Activated naive CD8-positive, alpha-beta T cell (primary cell): ENCODE measurements at regions not wholly inside any gene's neighbourhood (a gene's known extent, or its start where the extent isn't known, plus 50 kb on each side); places are given as distances from the start of the nearest gene placed in this dataset.
"Not testable (repeated sequence)": the region's sequence is repeated elsewhere in the genome, so short reads cannot be mapped to it uniquely, and the experiment has no call there.

ENCODE experiments used
- H3K27ac Mint-ChIP-seq: one replicate; pipeline ENCODE4 v1.8.0; 2021; ENCODE audit warnings: mixed read lengths
- H3K27me3 Mint-ChIP-seq: one replicate; pipeline ENCODE4 v1.8.0; 2021; ENCODE audit warnings: mixed read lengths
- H3K36me3 Mint-ChIP-seq: one replicate; pipeline ENCODE4 v1.8.0; 2021; ENCODE audit warnings: mixed read lengths
- H3K4me1 Mint-ChIP-seq: one replicate; pipeline ENCODE4 v1.8.0; 2021; ENCODE audit warnings: low read depth, mixed read lengths
- H3K4me3 Mint-ChIP-seq: one replicate; pipeline ENCODE4 v1.8.0; 2021; ENCODE audit warnings: mild to moderate bottlenecking, mixed read lengths
- H3K9me3 Mint-ChIP-seq: one replicate; pipeline ENCODE4 v1.8.0; 2021; ENCODE audit warnings: low read depth, mixed read lengths

GRCh38 chr10:65358565-65358964 lies 1567.3 kb upstream of the LRRTM3 start:
- Mint-ChIP-seq H3K36me3 (no peaks in the 10 kb centered on the region), H3K4me3 (no peak overlapping the region), H3K27me3 (no peaks in the 10 kb centered on the region), H3K27ac (no peak overlapping the region), H3K4me1 (no peaks in the 10 kb centered on the region), H3K9me3 (peaks cover 9% of the 10 kb centered on the region)

GRCh38 chr10:65360497-65360896 lies 1565.3 kb upstream of the LRRTM3 start:
- Mint-ChIP-seq H3K4me1 (no peaks in the 10 kb centered on the region), H3K4me3 (no peak overlapping the region), H3K27ac (no peak overlapping the region), H3K9me3 (peaks cover 13% of the 10 kb centered on the region), H3K27me3 (no peaks in the 10 kb centered on the region), H3K36me3 (no peaks in the 10 kb centered on the region)

DNA sequence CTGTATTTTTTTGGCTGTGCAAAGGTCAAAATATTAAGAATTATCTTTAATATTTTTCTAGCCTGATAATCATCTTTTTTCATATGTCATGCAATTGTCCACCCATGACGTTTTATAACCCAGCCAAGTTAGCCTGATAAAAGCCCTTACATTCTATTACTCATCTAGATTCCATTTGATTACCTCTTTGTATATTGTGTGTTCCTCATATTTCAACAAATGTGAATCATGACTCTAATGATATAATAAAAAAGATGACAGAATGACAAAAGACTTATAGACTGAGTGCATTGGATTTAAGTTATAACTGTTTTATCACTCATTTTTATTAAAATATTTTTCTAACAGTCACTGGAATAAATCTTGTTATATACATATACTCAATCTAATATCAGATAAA lies 1560.0 kb upstream of the LRRTM3 start:
- Mint-ChIP-seq H3K27me3 (no peaks in the 10 kb centered on the region), H3K4me3 (no peak overlapping the region), H3K4me1 (no peaks in the 10 kb centered on the region), H3K9me3 (peaks cover 7% of the 10 kb centered on the region), H3K27ac (no peak overlapping the region), H3K36me3 (no peaks in the 10 kb centered on the region)

- no peaks in the 10 kb centered on the region for H3K36me3 Mint-ChIP-seq
- no peak overlapping the region for H3K4me3 Mint-ChIP-seq
- H3K27me3 Mint-ChIP-seq, result no peaks in the 10 kb centered on the region
- no peaks in the 10 kb centered on the region for H3K4me1 Mint-ChIP-seq
- H3K27ac Mint-ChIP-seq, result no peak overlapping the region
- peaks cover 7% of the 10 kb centered on the region for H3K9me3 Mint-ChIP-seq
Observed at GRCh38 chr10:65367706-65368105, 1558.1 kb upstream of the LRRTM3 start.

DNA sequence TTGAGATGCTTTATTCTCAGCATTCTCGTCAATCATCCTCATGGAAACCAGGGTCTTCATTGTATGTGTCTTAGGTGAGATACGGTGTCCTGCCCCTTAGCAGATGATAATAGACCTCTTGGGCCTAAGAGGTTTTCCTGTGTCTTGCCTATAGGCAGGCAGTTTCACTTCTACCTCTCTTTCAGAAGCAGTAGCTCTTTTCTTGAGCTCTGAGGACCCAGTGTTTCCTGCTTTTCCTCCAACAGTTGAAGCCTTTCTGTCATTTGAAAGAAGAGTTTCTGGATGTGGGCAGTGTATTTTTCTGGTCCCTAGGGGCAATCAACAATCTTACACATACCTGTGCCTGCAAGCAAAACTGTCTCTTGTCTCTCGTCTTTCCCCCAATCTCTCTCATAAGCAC lies 1550.3 kb upstream of the LRRTM3 start:
- peaks cover 14% of the 10 kb centered on the region for H3K9me3 Mint-ChIP-seq
- H3K4me1 Mint-ChIP-seq, result no peaks in the 10 kb centered on the region
- H3K4me3 Mint-ChIP-seq, result no peak overlapping the region
- H3K27ac Mint-ChIP-seq, result no peak overlapping the region
- no peaks in the 10 kb centered on the region for H3K36me3 Mint-ChIP-seq
- no peaks in the 10 kb centered on the region for H3K27me3 Mint-ChIP-seq

DNA sequence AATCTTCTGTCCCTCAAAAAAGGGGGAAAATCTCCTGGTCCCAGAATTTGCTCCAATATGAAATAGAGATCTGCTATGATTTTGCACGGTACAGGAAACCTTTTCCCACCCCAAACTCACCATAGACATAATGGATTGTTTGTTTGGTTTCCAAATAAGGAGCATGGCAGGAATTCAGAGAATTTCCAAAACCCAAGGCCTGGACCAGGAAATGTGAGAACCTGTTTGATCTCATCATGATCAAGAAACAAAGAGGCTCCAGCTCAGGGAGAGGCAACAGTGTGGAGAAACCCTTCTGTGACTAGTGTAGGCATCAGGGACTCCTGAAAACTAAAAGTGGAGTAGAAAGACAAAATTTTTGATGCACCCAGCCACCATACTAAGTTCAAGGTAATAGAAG lies 1548.1 kb upstream of the LRRTM3 start:
- Mint-ChIP-seq H3K9me3 (peaks cover 14% of the 10 kb centered on the region), H3K4me3 (no peak overlapping the region), H3K27ac (no peak overlapping the region), H3K27me3 (no peaks in the 10 kb centered on the region), H3K4me1 (no peaks in the 10 kb centered on the region), H3K36me3 (no peaks in the 10 kb centered on the region)

DNA sequence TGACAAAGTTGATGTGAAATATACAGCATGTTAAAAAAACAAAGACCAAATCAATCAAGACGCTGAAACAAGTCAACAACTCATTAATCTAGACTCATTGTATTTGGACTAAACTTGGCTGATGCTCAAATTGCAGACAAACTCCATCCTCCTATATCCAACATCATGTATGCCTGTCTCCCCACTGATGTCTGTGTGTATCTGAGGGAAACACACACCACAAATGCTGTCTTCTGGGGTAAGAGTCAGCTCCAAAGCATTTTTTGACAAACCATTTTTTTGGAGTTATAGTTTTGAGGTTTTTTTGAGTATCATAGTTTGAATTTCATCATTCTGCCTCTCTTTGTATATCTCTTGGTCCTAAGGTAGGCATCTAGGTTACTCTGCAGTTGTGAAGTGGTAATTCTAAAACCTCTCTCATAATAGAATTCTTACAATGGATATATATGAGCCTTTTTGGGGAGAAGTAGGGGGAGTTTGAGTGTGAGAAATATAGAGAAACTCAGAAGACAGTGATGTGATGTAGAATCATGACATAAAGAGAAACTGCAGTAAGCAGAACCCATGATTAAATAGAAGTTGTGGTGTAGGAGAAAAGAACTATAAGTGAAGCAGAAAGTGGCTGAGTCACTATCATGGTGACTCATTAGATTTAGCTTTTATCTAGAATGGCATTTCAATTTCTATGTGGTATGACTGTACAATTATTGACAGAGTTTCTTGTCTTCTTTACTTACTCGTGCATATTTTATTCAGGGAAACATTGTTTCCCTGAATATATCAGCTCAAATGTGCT lies 1531.1 kb upstream of the LRRTM3 start:
- H3K4me1 Mint-ChIP-seq, result no peaks in the 10 kb centered on the region
- H3K27me3 Mint-ChIP-seq, result no peaks in the 10 kb centered on the region
- H3K4me3 Mint-ChIP-seq, result no peak overlapping the region
- H3K36me3 Mint-ChIP-seq, result no peaks in the 10 kb centered on the region
- H3K9me3 Mint-ChIP-seq, result peaks cover 9% of the 10 kb centered on the region
- no peak overlapping the region for H3K27ac Mint-ChIP-seq

GRCh38 chr10:65395631-65396030 lies 1530.2 kb upstream of the LRRTM3 start:
- H3K36me3 Mint-ChIP-seq, result no peaks in the 10 kb centered on the region
- no peak overlapping the region for H3K4me3 Mint-ChIP-seq
- H3K27me3 Mint-ChIP-seq, result no peaks in the 10 kb centered on the region
- no peaks in the 10 kb centered on the region for H3K4me1 Mint-ChIP-seq
- H3K9me3 Mint-ChIP-seq, result peaks cover 9% of the 10 kb centered on the region
- H3K27ac Mint-ChIP-seq, result no peak overlapping the region

DNA sequence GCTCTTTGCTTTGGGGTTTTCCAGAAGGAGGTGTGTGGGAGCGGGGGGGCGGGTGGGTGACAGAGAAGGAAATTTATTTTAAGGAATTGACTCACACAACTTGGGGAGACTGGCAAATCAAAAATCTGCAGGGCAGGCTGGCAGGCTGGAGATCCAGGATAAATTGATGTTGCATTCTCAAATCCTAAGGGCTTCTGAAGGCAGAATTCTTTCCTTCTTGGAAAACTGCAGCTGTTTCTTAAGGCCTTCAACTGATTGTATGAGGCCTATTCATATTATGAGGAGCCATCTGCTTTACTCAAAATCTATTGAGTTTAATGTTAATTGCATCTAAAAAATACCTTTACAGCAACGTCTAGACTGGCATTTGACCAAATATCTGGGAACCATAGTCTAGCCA lies 1528.8 kb upstream of the LRRTM3 start:
- peaks cover 9% of the 10 kb centered on the region for H3K9me3 Mint-ChIP-seq
- no peak overlapping the region for H3K4me3 Mint-ChIP-seq
- H3K27ac Mint-ChIP-seq, result no peak overlapping the region
- no peaks in the 10 kb centered on the region for H3K36me3 Mint-ChIP-seq
- no peaks in the 10 kb centered on the region for H3K27me3 Mint-ChIP-seq
- no peaks in the 10 kb centered on the region for H3K4me1 Mint-ChIP-seq

- no peaks in the 10 kb centered on the region for H3K27me3 Mint-ChIP-seq
- H3K36me3 Mint-ChIP-seq, result no peaks in the 10 kb centered on the region
- H3K9me3 Mint-ChIP-seq, result peaks cover 6% of the 10 kb centered on the region
- no peaks in the 10 kb centered on the region for H3K4me1 Mint-ChIP-seq
- no peak overlapping the region for H3K27ac Mint-ChIP-seq
- H3K4me3 Mint-ChIP-seq, result no peak overlapping the region
Observed at GRCh38 chr10:65408401-65408800, 1517.4 kb upstream of the LRRTM3 start.

DNA sequence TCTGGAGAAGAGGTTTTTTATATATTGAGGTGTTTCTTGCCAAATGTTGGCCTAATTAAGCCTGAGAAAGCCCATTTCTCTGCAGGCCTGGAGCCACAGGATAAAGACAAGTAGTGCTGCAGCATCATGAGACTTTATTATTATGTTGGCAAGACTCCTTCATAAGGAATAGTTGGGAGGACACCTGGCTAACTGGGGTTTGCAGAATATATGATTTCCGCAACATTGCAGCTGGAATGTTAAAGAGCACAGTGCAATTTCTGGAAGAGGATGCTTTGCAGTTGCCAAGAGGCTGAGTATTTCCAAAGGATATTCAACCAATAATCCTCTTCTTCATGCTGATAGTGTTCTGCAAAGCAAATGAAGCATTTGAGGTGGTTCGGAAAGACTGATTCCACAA lies 1512.8 kb upstream of the LRRTM3 start:
- H3K9me3 Mint-ChIP-seq, result peaks cover 6% of the 10 kb centered on the region
- H3K4me3 Mint-ChIP-seq, result no peak overlapping the region
- H3K27me3 Mint-ChIP-seq, result no peaks in the 10 kb centered on the region
- no peak overlapping the region for H3K27ac Mint-ChIP-seq
- H3K36me3 Mint-ChIP-seq, result no peaks in the 10 kb centered on the region
- no peaks in the 10 kb centered on the region for H3K4me1 Mint-ChIP-seq

- Mint-ChIP-seq H3K27ac (no peak overlapping the region), H3K4me3 (no peak overlapping the region), H3K4me1 (no peaks in the 10 kb centered on the region), H3K9me3 (no peaks in the 10 kb centered on the region), H3K36me3 (no peaks in the 10 kb centered on the region), H3K27me3 (no peaks in the 10 kb centered on the region)
Observed at GRCh38 chr10:65415318-65415717, 1510.5 kb upstream of the LRRTM3 start.

- no peaks in the 10 kb centered on the region for H3K9me3 Mint-ChIP-seq
- H3K4me3 Mint-ChIP-seq, result no peak overlapping the region
- no peaks in the 10 kb centered on the region for H3K36me3 Mint-ChIP-seq
- H3K27ac Mint-ChIP-seq, result no peak overlapping the region
- no peaks in the 10 kb centered on the region for H3K27me3 Mint-ChIP-seq
- no peaks in the 10 kb centered on the region for H3K4me1 Mint-ChIP-seq
Observed at GRCh38 chr10:65416094-65416493, 1509.7 kb upstream of the LRRTM3 start.

DNA sequence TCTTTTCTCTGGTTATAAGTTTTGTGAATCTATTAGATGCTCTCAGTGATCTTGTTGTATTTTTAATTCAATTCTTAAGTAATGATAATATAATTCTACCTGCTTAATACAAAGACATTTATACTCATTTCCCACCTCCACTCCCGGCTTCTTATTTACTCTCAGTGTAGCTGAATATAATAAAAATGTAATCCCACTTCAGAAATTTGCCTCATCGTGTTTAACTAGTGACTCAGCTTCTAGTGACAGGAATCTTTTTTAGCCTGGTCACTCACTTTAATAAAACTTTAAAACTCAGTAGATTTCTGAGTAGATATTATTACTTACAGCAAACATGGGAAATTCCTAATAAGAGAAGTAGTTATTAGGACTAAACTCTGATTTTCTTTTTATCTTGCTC lies 1506.2 kb upstream of the LRRTM3 start:
- no peak overlapping the region for H3K27ac Mint-ChIP-seq
- no peaks in the 10 kb centered on the region for H3K4me1 Mint-ChIP-seq
- H3K27me3 Mint-ChIP-seq, result no peaks in the 10 kb centered on the region
- peaks cover 6% of the 10 kb centered on the region for H3K9me3 Mint-ChIP-seq
- H3K36me3 Mint-ChIP-seq, result no peaks in the 10 kb centered on the region
- H3K4me3 Mint-ChIP-seq, result no peak overlapping the region

- H3K4me3 Mint-ChIP-seq, result no peak overlapping the region
- H3K27me3 Mint-ChIP-seq, result no peaks in the 10 kb centered on the region
- H3K9me3 Mint-ChIP-seq, result peaks cover 10% of the 10 kb centered on the region
- no peak overlapping the region for H3K27ac Mint-ChIP-seq
- H3K4me1 Mint-ChIP-seq, result no peaks in the 10 kb centered on the region
- no peaks in the 10 kb centered on the region for H3K36me3 Mint-ChIP-seq
Observed at GRCh38 chr10:65423043-65423442, 1502.8 kb upstream of the LRRTM3 start.

GRCh38 chr10:65429381-65429780 lies 1496.5 kb upstream of the LRRTM3 start:
- H3K36me3 Mint-ChIP-seq, H3K27me3 Mint-ChIP-seq, H3K4me1 Mint-ChIP-seq, H3K27ac Mint-ChIP-seq, H3K9me3 Mint-ChIP-seq, H3K4me3 Mint-ChIP-seq: not testable (repeated sequence)
